Heart left ventricle (tissue), 16 donors: ENCODE measurements at regions not wholly inside any gene's neighbourhood (a gene's known extent, or its start where the extent isn't known, plus 50 kb on each side); places are given as distances from the start of the nearest gene placed in this dataset.

Source experiments
- ATAC-seq, 4 donors: fragments of 200-7000 bp; cut with Tn5 transposase; one replicate each; pipeline ENCODE4 v1.9.1; 2020 to 2022; ENCODE audit warnings: moderate library complexity in 4 of 4, mild to moderate bottlenecking in 3 of 4, moderate number of reproducible peaks in 1 of 4
- DNase-seq, 5 donors: peaks; one replicate each; pipeline ENCODE4 v3.0.0-alpha.2; 2020
- H3K27ac ChIP-seq, 12 donors: fragments of 200-600 bp; sonication (generic) in 4 of 12; one replicate each; pipeline versions ENCODE4 v1.5.0 to v1.8.0; 2016 to 2022; ENCODE audit warnings: mild to moderate bottlenecking in 2 of 12
- H3K27me3 ChIP-seq, 9 donors: fragments of 200-600 bp; sonication (generic) in 2 of 9; one replicate each; pipeline versions ENCODE4 v1.5.1 to v1.8.0; 2016 to 2022; ENCODE audit warnings: mild to moderate bottlenecking in 3 of 9
- H3K36me3 ChIP-seq, 9 donors: fragments of 200-600 bp; sonication (generic) in 2 of 9; one replicate each; pipeline versions ENCODE4 v1.5.0 to v1.8.0; 2018 to 2022; ENCODE audit warnings: mild to moderate bottlenecking in 2 of 9
- H3K4me1 ChIP-seq, 12 donors: fragments of 200-600 bp; sonication (generic) in 4 of 12; one replicate each; pipeline versions ENCODE4 v1.5.0 to v1.8.0; 2016 to 2022; ENCODE audit warnings: mild to moderate bottlenecking in 3 of 12
- H3K4me3 ChIP-seq, 12 donors: fragments of 200-600 bp; sonication (generic) in 4 of 12; one replicate each; pipeline versions ENCODE4 v1.5.0 to v1.8.0; 2017 to 2022; ENCODE audit warnings: mild to moderate bottlenecking in 9 of 12, moderate library complexity in 4 of 12
- H3K9me3 ChIP-seq, 12 donors: fragments of 200-600 bp; sonication (generic) in 4 of 12; one replicate each; pipeline versions ENCODE4 v1.5.0 to v1.8.0; 2016 to 2022; ENCODE audit warnings: mild to moderate bottlenecking in 1 of 12
- POLR2A ChIP-seq, 2 donors: fragments of 450-650 bp; IDR thresholded peaks; one replicate each; pipeline ENCODE4 v1.6.1; 2017; ENCODE audit warnings: antibody characterized with exemption in 2 of 2, mild to moderate bottlenecking in 2 of 2, moderate library complexity in 2 of 2
- WGBS, 4 donors: extraction: QIAGEN DNeasy Blood & Tissue Kit in 2 of 4; methylation state at CpG; one replicate each; pipeline versions ENCODE4 v1.1.5 to v1.1.7; 2013 to 2018; 5-methylcytosine and 5-hydroxymethylcytosine counted together
- intact Hi-C, 10 donors: fragments of 100-400 bp; cut with DNase I; formaldehyde crosslinking; loops; one replicate each; pipeline versions ENCODE4 v1.11.1 to v1.14.2; 2022
- TF ChIP-seq, protein P1 (sequence below), 12 donors: fragments of 200-600 bp; sonication (generic) in 4 of 12; IDR thresholded peaks; one replicate each; pipeline versions ENCODE4 v1.5.0 to v1.8.0; 2018 to 2022; ENCODE audit warnings: antibody characterized with exemption in 12 of 12, mild to moderate bottlenecking in 5 of 12
- donor health status: ischemic (EF 13 %, LVEDD 7.1; RV severe dilation, severe dysfunction).
- donor health status: healthy with polysubstance abuse.
- donor health status: DM: no; HTN: yes; CAD: no.
- donor health status: DM: no; HTN: no; CAD: no.
- donor health status: ischemic (EF 25% LVEDD 6.9; RV normal size, moderate dysfunction).
- donor health status: ischemic (EF 25% LVEDD 5.7; RV mildly dilated, moderate dysfunction).
- donor health status: healthy.
- donor health status: DM: yes; HTN: yes; CAD: no.
- donor health status: ischemic (EF 35%, LVEDD 5.7; RV mildly dilated, moderate dysfunction).
- donor health status: nonischemic (EF 11% LVEDD 7.7; RV severe dilation, severe dysfunction).
- donor health status: DM: yes; HTN: yes; CAD: no.
- donor health status: PGD.
- donor health status: ischemic (EF 29% LVEDD 5.4; RV normal size, mild dysfunction).
- donor health status: nonischemic (EF 23%, LVEDD 6.1; RV moderate dilation, normal function).

DNA sequence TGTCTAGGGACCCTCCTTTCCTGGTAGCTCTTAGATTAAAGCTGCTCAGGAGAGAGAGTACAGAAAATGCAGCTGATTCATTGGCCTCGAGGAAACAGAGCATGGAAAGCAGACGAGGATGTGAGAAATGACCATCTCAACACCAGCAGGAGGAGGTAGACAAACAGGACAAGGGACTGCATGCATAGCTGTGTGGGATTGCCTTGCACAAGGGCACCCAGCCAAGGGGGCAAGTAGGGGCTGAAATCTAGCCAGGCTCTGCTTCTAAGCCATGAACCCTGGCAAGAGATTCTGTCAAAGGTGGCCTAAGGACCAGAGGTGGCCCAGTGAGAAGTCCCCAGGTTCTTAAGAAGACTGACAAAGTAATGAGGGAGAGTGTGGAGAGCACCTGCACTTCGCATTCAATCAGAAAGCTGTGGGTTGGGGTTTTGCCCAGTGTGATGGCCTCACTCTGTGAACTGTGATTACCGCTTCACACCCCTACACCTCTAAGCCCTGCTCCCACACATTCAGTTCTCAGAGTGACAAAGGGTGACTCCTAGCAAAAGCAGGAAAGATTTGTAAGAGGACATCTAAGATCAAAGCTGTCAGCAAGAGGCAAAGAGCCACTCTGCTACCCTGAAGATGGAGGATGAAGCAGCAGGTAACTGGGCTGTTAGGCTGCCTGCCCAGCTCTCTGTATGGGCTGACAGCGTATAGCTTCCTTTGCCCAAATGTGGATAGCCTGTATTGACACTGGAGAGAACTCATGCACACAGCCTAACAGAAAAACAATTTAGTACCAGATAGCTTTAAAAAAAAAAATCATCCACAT is 151.3 kb upstream of the PELI1 start:
- 72 to 79% (median 75%) methylated on average over 5 of the region's 5 CpGs for WGBS, 4 donors
- DNase-seq (no peak), ATAC-seq (no peak)
- no peaks in the 10 kb centered on the region for H3K36me3 ChIP-seq
- peaks cover 0 to 7% (median 0%) of the 10 kb centered on the region in 12 donors for H3K4me1 ChIP-seq
- no peak overlapping the region for H3K27ac ChIP-seq
- TF ChIP-seq, protein P1, sequence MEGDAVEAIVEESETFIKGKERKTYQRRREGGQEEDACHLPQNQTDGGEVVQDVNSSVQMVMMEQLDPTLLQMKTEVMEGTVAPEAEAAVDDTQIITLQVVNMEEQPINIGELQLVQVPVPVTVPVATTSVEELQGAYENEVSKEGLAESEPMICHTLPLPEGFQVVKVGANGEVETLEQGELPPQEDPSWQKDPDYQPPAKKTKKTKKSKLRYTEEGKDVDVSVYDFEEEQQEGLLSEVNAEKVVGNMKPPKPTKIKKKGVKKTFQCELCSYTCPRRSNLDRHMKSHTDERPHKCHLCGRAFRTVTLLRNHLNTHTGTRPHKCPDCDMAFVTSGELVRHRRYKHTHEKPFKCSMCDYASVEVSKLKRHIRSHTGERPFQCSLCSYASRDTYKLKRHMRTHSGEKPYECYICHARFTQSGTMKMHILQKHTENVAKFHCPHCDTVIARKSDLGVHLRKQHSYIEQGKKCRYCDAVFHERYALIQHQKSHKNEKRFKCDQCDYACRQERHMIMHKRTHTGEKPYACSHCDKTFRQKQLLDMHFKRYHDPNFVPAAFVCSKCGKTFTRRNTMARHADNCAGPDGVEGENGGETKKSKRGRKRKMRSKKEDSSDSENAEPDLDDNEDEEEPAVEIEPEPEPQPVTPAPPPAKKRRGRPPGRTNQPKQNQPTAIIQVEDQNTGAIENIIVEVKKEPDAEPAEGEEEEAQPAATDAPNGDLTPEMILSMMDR (IDR thresholded peaks at IDR 0.05) = no peak
- TF ChIP-seq POLR2A (IDR thresholded peaks at IDR 0.05) = no peak
- intact Hi-C loops = no loop called here
- no peaks in the 10 kb centered on the region for H3K9me3 ChIP-seq
- no peaks in the 10 kb centered on the region for H3K27me3 ChIP-seq
- H3K4me3 ChIP-seq = no peak overlapping the region

DNA sequence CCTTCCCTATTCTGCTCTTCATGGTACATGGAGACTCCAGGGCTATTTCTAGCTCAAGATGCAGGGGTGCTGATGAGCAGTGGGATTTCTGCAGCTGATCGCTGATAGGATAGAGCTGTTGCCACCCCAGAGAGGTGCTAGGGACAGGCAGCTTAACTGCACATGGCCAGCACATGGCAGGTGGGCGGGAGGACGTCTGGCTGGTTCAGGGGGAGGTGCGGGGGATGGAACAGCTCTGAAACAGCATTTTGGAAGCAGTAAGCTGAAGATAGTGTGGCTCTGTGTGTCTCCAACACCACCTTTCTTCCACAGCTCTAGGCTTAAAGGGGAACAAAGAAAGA is 151.9 kb upstream of the PELI1 start:
- H3K4me1 ChIP-seq = peaks cover 0 to 5% (median 0%) of the 10 kb centered on the region in 12 donors
- intact Hi-C loops = no loop called here
- WGBS, 4 donors = 39 to 49% (median 44%) methylated on average over 4 of the region's 4 CpGs
- H3K4me3 ChIP-seq = no peak overlapping the region
- no peak overlapping the region for H3K27ac ChIP-seq
- H3K9me3 ChIP-seq = no peaks in the 10 kb centered on the region
- H3K36me3 ChIP-seq = no peaks in the 10 kb centered on the region
- no peak for DNase-seq
- peak in 2 of 4 donors; percentile 20 to 22 for ATAC-seq
- no peaks in the 10 kb centered on the region for H3K27me3 ChIP-seq
- TF ChIP-seq POLR2A (IDR thresholded peaks at IDR 0.05) = no peak
- TF ChIP-seq, protein P1 (IDR thresholded peaks at IDR 0.05) = no peak

DNA sequence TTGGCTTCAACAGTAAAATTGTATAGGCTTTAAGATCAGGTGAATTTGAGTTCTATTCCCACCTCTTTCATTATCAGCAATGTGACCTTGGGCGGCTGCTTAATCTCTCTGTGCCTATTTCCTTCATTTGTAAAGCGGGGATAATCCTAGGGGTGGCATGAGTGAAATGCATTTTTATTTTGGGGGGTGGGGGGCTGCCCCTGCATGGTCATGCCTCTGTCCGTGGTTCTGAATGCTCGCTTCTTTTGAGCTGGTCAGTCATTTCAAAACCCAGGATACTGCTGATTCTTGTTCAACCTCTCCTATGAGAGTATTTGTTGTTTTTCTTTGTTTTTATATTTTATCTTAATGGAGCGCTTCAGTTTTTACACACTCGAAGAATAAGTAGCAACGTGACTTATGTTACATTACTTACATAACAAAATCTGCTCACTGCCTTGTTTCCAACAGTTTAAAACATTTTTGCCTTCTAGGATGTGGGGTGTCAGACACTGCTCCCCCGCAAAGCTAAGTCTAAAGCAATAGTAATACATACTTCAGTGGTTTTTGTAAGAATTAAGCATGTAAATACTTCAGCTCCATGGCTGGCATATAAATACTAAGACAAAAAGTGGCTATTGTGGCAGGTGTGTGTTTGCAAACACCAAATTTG is 152.6 kb upstream of the PELI1 start:
- ATAC-seq = no peak
- H3K4me3 ChIP-seq = no peak overlapping the region
- no peak overlapping the region for H3K27ac ChIP-seq
- no peak for TF ChIP-seq POLR2A (IDR thresholded peaks at IDR 0.05)
- TF ChIP-seq, protein P1 (IDR thresholded peaks at IDR 0.05) = no peak
- WGBS, 4 donors = 86 to 90% (median 87%) methylated on average over 8 of the region's 8 CpGs
- H3K27me3 ChIP-seq = no peaks in the 10 kb centered on the region
- H3K4me1 ChIP-seq = peaks cover 0 to 5% (median 0%) of the 10 kb centered on the region in 12 donors
- H3K9me3 ChIP-seq = no peaks in the 10 kb centered on the region
- intact Hi-C loops = no loop called here
- no peaks in the 10 kb centered on the region for H3K36me3 ChIP-seq
- DNase-seq = no peak

DNA sequence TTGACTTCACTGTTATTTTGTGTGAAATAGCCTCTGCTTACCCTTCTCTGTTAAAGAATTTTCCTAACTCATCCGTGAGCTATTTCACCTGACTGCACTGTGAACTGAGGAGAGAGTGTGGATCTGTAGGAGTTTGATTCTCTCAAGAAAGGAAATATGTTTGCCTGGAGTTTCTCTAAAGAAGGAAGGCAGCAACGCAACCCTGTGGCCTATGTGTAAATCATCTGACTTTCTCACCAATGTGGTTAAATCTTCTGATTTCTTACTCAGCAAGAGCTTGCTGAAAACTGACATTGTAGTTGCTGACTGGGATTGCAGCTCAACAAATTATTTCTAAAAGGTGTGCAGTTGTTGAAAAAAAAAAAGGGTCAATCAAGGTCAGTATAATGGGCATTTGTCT is 153.9 kb upstream of the PELI1 start:
- ATAC-seq = no peak
- peaks cover 0 to 5% (median 0%) of the 10 kb centered on the region in 12 donors for H3K4me1 ChIP-seq
- TF ChIP-seq, protein P1 (IDR thresholded peaks at IDR 0.05) = no peak
- no peak for TF ChIP-seq POLR2A (IDR thresholded peaks at IDR 0.05)

More for the DNA sequence above, 153.9 kb upstream of the PELI1 start:
- intact Hi-C loops = no loop called here
- Histone ChIP-seq H3K36me3 (no peaks in the 10 kb centered on the region), H3K4me3 (no peak overlapping the region), H3K27me3 (no peaks in the 10 kb centered on the region), H3K9me3 (no peaks in the 10 kb centered on the region), H3K27ac (no peak overlapping the region)
- no peak for DNase-seq
- WGBS, 4 donors = 84 to 89% (median 86%) methylated on average over 2 of the region's 2 CpGs
